NCI-H510A treated with DMSO at 0.1 percent for 48 hours (cell line): ENCODE measurements at regions not wholly inside any gene's neighbourhood (a gene's known extent, or its start where the extent isn't known, plus 50 kb on each side); places are given as distances from the start of the nearest gene placed in this dataset.
"Not testable (repeated sequence)": the region's sequence is repeated elsewhere in the genome, so short reads cannot be mapped to it uniquely, and the experiment has no call there.

Source experiments
- DNase-seq: peaks from one replicate; lab custom pipeline; 2025; lab: John Stamatoyannopoulos, UW

DNA sequence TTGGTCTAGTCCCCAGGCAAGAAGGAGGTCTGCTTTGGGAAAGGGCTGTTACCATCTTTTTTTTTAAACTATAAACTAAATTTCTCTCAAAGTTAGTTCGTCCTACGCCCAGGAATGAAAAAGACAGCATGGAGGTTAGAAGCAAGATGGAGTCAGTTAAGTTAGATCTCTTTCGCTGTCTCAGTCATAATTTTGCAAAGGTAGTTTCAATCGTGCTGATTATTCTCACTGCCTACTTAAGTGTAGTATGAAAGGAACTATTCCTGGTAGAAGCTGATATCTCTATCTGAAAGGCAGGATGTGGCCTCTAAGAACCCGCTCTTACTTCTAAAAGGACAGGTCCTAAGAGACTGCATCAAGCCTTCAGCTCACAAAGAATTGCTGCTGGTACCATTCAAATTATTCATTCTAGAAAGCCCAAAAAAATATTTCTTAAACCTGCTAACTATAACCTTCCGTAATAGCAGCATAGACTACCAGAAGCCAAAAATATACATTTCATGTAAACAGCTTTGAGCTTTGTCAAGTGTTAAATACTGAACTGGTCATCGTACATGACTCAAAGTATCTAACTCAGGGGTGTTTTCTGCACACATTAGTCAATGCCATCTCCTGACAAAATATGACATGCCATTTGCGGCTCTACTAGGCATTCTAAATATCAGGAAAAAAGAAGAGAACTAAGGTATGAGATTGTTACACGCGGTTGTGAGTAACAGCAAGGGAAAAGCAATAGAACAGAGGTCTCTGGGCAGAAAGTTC, 96.0 kb upstream of the CCDC80 start:
- DNase-seq, result no peak

DNA sequence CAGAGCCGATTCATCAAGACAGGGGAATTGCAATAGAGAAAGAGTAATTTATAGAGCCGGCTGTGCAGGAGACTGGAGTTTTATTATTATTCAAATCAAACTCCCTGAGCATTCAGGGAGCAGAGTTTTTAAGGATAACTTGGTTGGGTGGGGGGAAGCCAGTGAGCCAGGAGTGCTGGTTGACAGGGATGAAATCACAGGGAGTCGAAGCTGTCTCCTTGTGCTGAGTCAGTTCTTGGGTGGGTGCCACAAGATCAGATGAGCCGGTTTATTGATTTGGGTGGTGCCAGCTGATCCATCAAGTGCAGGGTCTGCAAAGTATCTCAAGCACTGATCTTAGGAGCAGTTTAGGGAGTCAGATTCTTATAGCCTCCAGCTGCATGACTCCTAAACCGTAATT, 95.4 kb upstream of the CCDC80 start:
- DNase-seq, result no peak

DNA sequence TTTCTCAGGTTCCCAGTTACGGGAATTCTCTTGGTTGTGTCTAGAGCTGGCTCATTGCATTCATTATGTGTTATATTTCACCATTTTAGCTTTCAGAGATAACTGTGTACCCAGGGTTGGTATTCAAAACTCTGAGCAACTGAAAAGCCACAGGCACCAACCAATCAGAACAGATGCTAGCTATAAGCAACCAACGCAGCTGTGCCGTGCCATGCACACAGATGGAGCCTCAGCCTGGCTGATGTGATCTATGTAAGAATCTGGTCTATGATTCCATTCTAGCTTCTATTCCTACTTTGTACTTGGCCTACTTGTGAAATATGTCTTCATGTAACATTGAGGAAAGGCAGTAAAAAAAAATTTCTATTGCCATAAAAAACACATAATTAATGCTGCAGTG, 95.0 kb upstream of the CCDC80 start:
- no peak for DNase-seq

DNA sequence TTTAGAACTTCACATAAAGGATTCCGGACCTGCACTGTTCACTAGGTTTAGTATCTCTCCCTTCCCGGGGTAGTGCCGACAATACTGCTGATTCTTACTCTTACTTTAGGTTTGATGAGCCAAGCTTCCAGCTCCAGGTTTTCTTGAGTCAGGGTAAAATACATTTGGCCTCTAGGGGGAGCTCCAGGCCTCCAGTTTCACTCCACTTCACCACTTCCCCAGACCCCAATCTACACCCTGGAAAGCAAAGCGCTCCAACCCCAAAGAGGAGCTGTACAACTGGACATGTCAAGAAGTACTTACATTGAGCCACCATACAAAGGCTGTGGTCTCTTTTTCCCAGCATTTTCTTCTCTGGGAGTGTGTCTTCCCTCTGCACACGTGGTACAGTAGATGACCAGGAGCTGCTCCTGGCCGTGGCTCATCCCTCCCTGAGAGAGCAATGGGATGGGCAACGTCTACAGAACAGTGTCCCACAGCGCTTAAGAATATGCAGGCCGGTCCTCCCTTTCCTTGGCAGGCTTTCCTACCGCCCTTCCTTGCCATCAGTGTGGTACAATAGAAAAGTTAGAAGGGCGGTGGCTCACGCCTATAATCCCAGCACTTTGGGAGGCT, 93.9 kb upstream of the CCDC80 start:
- peak; percentile 11 for DNase-seq

DNA sequence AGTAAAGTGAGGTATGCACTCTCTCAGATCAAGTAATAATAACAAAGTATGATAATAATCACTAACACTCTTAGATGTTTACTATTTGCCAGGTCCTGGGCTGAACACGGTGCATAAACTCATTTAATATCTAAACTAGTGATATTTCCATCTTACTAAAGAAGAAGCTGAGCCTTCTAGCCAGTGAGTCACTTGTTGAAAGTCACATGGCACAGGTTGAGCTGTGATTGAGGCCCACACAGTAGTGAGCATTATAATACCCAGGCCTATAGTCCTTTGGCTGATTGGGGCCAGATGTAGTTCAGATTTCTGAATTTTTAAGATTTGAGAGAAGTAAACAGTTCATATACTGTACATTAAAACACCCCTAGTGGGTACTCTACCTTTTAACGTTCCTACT, 93.2 kb upstream of the CCDC80 start:
- DNase-seq, result no peak

DNA sequence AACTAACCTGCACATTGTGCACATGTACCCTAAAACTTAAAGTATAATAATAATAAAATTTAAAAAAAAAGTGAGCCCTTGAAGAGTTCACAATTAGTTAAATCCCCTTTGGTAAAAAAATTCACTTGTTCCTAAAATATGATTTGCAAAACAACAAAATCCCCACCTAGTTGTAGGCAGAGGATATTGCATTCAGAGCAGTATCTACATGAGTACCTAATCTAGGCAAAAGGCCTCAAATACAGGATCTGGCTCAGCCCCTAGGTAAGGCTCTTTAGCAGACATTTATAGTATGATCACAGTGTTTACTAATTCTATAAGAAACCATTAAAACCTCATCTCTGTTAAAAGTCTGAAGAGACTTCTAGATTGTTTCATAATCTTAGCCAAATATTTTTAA, 89.3 kb upstream of the CCDC80 start:
- no peak for DNase-seq

DNA sequence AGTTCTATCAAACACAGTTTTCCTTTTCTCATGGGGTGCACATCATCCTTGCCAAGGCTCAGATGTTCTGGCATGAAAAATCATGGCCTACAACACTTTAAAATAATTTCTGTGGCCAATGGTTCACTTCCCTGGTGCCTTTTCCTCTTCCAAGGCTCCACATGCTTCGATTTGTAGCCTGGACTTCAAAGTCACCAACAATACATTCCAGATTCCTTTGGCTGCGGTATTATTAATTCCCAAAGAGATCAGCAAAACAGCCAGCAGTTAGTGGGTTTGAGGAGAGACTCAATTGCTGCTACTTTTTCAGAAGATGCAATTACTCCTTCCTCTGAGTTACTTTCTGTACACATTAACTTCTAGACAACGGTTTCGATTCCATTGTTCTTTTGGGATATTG, 80.3 kb upstream of the CCDC80 start:
- DNase-seq, result no peak

DNA sequence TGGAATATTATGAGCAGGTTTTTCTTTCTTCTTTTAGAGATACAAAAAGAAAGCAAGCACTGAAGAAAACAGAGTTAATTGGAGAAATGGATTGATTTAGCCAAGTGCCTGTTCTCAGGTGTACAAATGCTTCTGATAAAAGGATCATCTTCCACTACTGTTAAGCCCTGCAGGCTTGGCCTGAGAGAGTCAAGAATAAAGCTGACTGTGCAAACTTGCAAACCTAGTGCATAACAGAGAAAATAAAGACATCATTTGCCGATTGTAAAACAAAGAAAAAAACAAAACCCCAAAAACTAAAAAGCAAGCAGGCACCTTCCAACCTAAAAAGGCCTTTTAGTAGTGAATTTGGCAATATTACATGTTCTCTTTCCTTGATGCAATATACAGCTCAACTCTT, 78.0 kb upstream of the CCDC80 start:
- no peak for DNase-seq

DNA sequence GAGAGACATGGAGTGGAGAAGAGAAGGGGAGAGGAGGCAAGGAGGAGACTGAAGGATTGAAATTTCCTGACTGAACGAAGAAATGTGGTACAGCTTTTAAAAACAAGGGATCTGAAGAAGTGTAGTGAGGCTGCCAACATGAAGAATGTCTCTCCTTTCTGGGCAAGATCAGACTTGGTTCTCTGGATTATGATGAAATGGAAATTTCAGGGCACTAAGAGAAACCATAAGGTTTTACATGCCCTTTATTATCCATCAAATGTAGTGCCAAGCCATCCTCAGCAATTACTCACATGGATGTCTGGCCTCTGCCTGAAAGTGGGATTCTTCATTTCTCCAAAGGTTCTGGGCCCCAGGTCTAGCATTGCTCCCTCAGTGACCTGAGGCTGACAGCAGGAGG, 77.6 kb upstream of the CCDC80 start:
- no peak for DNase-seq

DNA sequence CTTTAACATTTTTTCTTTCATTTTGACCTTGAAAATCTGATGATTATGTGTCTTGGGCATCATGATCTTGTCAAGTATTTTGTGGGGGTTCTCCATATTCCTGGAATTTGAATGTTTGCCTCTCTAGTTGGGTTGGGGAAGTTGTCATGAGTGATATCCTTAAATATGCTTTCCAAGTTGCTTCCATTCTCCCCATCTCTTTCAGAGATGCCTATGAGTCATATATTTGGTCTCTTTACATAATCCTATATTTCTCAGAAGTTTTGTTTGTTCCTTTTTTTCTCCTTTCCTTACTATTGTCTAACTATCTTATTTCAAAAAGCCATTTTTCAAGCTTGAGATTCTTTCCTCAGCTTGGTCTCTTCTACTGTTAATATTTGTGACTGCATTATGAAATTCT, 69.0 kb upstream of the CCDC80 start:
- DNase-seq, result no peak

DNA sequence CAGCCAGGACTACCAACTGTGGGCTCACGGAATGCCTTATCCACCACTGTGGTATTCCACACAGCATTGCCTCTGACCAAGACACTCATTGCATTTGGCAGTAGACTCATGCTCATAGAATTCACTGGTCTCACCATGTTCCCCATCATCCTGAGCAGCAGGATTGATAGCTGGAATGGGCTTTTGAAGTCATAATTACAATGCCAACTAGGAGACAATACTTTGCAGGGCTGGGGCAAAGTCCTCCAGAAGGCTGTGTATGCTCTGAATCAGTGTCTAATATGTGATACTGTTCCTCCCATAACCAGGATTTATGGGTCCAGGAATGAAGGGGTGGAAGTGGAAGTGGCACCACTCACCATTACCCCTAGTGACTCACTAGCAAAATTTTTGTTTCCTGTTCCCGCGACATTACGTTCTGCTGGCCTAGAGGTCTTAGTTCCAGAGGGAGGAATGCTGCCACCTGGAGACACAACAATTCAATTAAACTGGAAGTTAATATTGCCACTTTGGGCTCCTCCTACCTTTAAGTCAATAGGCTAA, 58.6 kb upstream of the CCDC80 start:
- no peak for DNase-seq

DNA sequence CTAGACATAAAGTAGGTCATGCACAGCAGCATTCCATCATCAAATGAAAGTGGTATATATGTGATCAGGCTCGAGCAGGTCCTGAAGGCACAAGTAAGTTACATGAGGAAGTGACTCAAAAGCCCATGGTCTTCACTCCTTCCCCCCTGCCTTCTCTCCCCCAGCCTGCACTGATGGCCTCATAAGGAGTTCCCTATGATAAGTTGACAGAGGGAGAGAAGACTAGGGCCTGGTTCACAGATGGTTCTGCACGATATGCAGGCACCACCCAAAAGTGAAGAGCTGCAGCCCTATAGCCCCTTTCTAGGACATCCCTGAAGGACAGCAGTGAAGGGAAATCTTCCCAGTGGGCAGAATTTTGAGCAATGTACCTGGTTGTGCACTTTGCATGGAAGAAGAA, 57.5 kb upstream of the CCDC80 start:
- DNase-seq, result not testable (repeated sequence)

DNA sequence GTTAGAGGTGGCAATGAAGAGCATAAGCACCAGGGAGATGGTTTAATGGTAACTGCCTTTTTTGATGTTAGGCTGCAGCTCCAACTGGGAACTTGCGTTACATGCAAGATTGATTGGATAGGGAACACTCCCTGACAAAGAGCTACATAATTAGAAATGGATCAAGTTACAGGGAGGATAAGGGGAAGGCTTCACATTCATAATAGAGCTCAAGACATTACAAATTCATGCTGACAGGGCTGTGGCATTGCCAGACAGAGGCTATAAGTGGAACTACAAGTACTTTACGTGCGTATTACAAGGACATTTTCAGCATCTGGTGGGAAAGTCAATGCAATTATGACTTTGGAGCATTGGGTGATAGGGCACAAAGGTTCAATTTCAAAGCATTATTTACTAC, 55.3 kb upstream of the CCDC80 start:
- peak; percentile 17 for DNase-seq

DNA sequence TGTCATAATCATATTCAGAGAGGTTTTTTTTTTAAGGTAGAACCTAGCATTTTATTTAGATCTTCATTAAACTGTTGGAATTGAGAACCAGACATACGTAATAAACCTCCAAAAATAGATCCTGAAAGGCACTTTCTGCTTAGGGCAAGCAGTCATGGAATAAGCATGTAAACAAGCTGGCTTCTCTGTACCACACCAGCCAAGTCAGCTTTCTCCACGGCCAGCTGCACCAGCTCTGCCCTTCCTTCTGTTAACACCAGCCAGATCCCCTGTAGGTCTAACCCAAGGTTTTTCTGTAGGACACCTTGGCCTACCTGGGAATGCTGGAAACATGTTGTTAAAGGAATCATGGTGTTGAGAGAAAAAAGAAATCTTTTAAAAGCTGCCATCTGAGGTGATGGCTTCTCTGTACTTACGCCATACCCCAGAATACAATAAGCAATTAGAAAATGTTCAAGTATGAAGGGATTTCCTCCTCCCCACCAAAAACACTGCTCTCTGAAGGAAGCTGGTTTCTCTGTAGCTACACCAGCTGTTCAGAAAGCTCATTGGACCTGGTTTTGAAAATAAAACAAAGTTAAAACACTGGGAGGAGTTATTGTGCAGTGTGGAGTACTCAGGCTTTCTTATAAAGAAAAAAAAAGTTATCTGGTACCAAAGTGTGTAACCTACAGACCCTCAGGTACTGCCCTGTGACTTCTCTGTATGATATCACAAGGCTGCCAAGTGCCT, 54.6 kb upstream of the CCDC80 start:
- DNase-seq, result not testable (repeated sequence)

DNA sequence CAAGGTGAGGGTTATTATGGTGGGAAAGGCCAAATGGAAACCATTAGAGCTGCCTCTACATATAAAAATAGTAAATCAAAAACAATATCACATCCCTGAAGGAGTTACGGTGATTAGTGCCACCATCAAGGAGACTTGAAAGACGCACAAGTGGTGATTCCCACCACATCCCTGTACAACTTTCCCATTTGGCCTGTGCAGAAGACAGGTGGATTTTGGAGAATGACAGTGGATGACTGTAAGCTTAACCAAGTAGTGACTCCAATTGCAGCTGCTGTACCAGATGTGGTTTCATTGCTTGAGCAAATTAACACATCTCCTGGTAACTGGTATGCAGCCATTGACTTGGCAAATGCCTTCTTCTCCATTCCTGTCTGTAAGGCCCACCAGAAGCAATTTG, 54.0 kb upstream of the CCDC80 start:
- DNase-seq, result not testable (repeated sequence)

DNA sequence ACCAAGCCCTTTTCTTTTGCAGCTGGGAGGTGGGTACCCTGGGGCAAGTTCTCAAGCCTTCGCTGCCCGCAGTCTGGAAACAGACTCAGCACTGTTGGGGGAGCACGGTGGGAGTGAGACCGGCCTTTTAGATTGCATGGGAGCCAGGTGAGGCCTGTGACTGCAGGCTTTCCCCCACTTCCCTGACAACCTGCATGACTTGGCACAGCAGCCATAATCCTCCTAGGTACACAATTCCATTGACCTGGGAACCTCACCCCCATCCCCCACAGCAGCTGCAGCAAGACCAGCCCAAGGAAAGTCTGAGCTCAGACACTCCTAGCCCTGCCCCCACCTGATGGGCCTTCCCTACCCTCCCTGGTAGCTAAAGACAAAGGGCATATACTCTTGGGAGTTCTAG, 52.2 kb upstream of the CCDC80 start:
- DNase-seq, result no peak
